Esophagus squamous epithelium (tissue), 4 donors: ENCODE measurements at regions not wholly inside any gene's neighbourhood (a gene's known extent, or its start where the extent isn't known, plus 50 kb on each side); places are given as distances from the start of the nearest gene placed in this dataset.

ENCODE experiments used
- CTCF ChIP-seq, 6 experiments: fragments of 450-650 bp in 4 of 6; fragments of 200-600 bp in 2 of 6; sonication (generic) in 2 of 6; IDR thresholded peaks; one replicate each; pipeline ENCODE4 v1.5.1; 2016 to 2019; ENCODE audit warnings: antibody characterized with exemption in 6 of 6, mild to moderate bottlenecking in 4 of 6, moderate library complexity in 4 of 6
- POLR2A ChIP-seq, 4 donors: fragments of 450-650 bp; IDR thresholded peaks; one replicate each; pipeline ENCODE4 v1.6.1; 2017; ENCODE audit warnings: antibody characterized with exemption in 4 of 4, mild to moderate bottlenecking in 4 of 4, moderate library complexity in 3 of 4

- TF ChIP-seq CTCF (IDR thresholded peaks at IDR 0.05) (no peak), POLR2A (IDR thresholded peaks at IDR 0.05) (no peak)
Observed at GRCh38 chr5:130277002-130277401, 372.7 kb downstream of the CHSY3 start.
